OCI-LY1 (cell line): ENCODE measurements at regions not wholly inside any gene's neighbourhood (a gene's known extent, or its start where the extent isn't known, plus 50 kb on each side); places are given as distances from the start of the nearest gene placed in this dataset.
"Not testable (repeated sequence)": the region's sequence is repeated elsewhere in the genome, so short reads cannot be mapped to it uniquely, and the experiment has no call there.

Experiments used
- CTCF ChIP-seq: fragments of 200-600 bp; sonication (generic), shearing (Covaris generic); IDR thresholded peaks from 2 replicates; pipeline ENCODE4 v1.5.1; 2017; ENCODE audit warnings: mild to moderate bottlenecking, antibody characterized with exemption, low read length, moderate library complexity, mixed read lengths
- EZH2 ChIP-seq: fragments of 200-600 bp; sonication (generic), shearing (Covaris generic); IDR thresholded peaks from 2 replicates; pipeline ENCODE4 v1.8.0; 2017; ENCODE audit warnings: borderline replicate concordance, mixed run types, mild to moderate bottlenecking, antibody characterized with exemption, low read length, moderate library complexity, mixed read lengths

- not testable (repeated sequence) for TF ChIP-seq CTCF, EZH2
These were observed 374.4 kb upstream of the FRG1 start for GRCh38 chr4:189566271-189566670.
